Vagina (tissue), 2 donors: ENCODE measurements at regions not wholly inside any gene's neighbourhood (a gene's known extent, or its start where the extent isn't known, plus 50 kb on each side); places are given as distances from the start of the nearest gene placed in this dataset.

Source experiments
- DNase-seq, 2 donors: peaks; one replicate each; pipeline ENCODE4 v3.0.0-alpha.2; 2017; ENCODE audit errors: extremely low spot score in 2 of 2
- H3K27ac ChIP-seq: fragments of 200-600 bp; sonication (generic); one replicate; pipeline ENCODE4 v1.5.1; 2019
- H3K27me3 ChIP-seq: fragments of 200-600 bp; sonication (generic); one replicate; pipeline ENCODE4 v1.5.1; 2019
- H3K36me3 ChIP-seq, 2 donors: fragments of 200-600 bp; sonication (generic); one replicate each; pipeline ENCODE4 v1.5.1; 2017 to 2019
- H3K4me1 ChIP-seq: fragments of 200-600 bp; sonication (generic); one replicate; pipeline ENCODE4 v1.5.1; 2019
- H3K4me3 ChIP-seq, 2 donors: fragments of 200-600 bp; sonication (generic); 1 replicate in 1 of 2; 2 replicates in 1 of 2; pipeline ENCODE4 v1.5.1; 2016 to 2019
- H3K9me3 ChIP-seq: fragments of 200-600 bp; sonication (generic); one replicate; pipeline ENCODE4 v1.5.1; 2019
- CTCF ChIP-seq, 3 experiments: fragments of 450-650 bp in 2 of 3; fragments of 200-600 bp in 1 of 3; sonication (generic) in 1 of 3; IDR thresholded peaks; one replicate each; pipeline ENCODE4 v1.5.1; 2017 to 2019; ENCODE audit warnings: antibody characterized with exemption in 3 of 3, mild to moderate bottlenecking in 2 of 3, moderate library complexity in 2 of 3
- POLR2A ChIP-seq, 2 donors: fragments of 450-650 bp; IDR thresholded peaks; one replicate each; pipeline ENCODE4 v1.6.1; 2017; ENCODE audit warnings: antibody characterized with exemption in 2 of 2, mild to moderate bottlenecking in 2 of 2, moderate library complexity in 2 of 2
- POLR2AphosphoS5 ChIP-seq, 2 donors: sonication (generic); formaldehyde crosslinking; IDR thresholded peaks; one replicate each; pipeline ENCODE4 v1.9.0; 2017; ENCODE audit warnings: antibody characterized with exemption in 2 of 2, mild to moderate bottlenecking in 2 of 2, low read depth in 1 of 2; ENCODE audit not compliant: insufficient read depth in 1 of 2
- intact Hi-C: fragments of 100-400 bp; cut with DNase I; formaldehyde crosslinking; loops from one replicate; pipeline ENCODE4 v1.15.1; 2023

DNA sequence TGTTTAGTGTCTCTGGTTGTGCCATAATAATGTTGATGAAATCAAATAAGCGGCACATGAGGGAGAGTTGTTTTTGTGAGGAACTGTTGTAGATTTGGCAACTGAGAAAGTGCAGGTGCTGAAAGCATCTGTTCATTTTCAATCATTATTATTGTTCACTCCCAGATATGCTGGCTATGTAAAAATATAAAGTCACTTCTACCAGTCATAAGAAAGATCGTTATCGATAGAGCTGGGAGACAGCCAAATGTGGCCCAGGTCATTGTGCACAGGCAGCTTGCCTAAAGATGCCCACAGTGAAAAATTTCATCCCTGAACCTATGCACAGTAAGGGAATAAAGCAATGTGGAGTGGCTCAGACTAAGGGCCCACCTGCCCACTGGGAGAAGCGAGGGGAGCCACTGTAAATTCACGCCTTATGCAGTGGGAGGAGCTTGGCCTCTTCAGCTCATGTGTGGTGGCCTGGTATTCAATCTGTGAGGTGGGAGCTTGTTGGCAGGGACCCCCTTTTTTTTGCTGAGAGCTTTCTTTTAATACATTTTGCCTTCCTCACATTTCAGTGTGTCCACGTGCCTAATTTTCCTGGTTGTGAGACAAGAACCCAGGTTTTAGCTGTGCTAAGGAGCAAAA, 1490.8 kb upstream of the TMEM132C start:
- H3K9me3 ChIP-seq: no peaks in the 10 kb centered on the region
- no peaks in the 10 kb centered on the region for H3K27me3 ChIP-seq
- DNase-seq: no peak
- intact Hi-C loops: no loop called here
- H3K27ac ChIP-seq: no peak overlapping the region
- no peak overlapping the region for H3K4me3 ChIP-seq
- no peak for TF ChIP-seq POLR2A (IDR thresholded peaks at IDR 0.05)
- TF ChIP-seq POLR2AphosphoS5 (IDR thresholded peaks at IDR 0.05; ENCODE audit: insufficient read depth in 1 of 2, low read depth in 1 of 2): no peak
- TF ChIP-seq CTCF (IDR thresholded peaks at IDR 0.05): no peak
- no peaks in the 10 kb centered on the region for H3K4me1 ChIP-seq
- H3K36me3 ChIP-seq: no peaks in the 10 kb centered on the region

DNA sequence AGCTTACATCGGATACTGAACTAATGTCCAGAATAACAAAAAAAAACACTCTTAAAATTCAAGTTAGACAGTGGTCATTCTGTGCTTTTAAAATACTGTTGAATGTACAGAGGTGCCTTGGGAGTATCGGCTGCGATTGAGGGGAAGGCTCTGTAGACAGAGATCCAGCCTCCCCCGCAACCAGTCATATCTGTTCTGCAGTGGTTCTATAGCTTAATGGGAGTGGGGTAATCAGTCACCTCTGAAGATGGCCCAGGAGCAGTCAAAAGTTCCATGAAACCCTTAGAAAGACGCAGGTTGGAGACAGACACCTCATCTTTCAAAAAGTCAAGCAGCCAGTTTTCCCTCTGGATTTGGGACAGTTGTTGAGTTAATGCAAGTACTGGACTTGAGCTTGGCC, 1486.6 kb upstream of the TMEM132C start:
- Histone ChIP-seq H3K36me3 (no peaks in the 10 kb centered on the region), H3K9me3 (no peaks in the 10 kb centered on the region), H3K4me3 (no peak overlapping the region), H3K4me1 (no peaks in the 10 kb centered on the region), H3K27ac (no peak overlapping the region), H3K27me3 (no peaks in the 10 kb centered on the region)
- DNase-seq: no peak
- TF ChIP-seq POLR2AphosphoS5 (IDR thresholded peaks at IDR 0.05; ENCODE audit: insufficient read depth in 1 of 2, low read depth in 1 of 2): no peak
- no peak for TF ChIP-seq CTCF (IDR thresholded peaks at IDR 0.05)
- TF ChIP-seq POLR2A (IDR thresholded peaks at IDR 0.05): no peak
- intact Hi-C loops: no loop called here

GRCh38 chr12:126781593-126781992, 1485.4 kb upstream of the TMEM132C start:
- DNase-seq: no peak
- intact Hi-C loops: no loop called here
- TF ChIP-seq POLR2A (IDR thresholded peaks at IDR 0.05) (no peak), CTCF (IDR thresholded peaks at IDR 0.05) (no peak), POLR2AphosphoS5 (IDR thresholded peaks at IDR 0.05; ENCODE audit: insufficient read depth in 1 of 2, low read depth in 1 of 2) (no peak)

DNA sequence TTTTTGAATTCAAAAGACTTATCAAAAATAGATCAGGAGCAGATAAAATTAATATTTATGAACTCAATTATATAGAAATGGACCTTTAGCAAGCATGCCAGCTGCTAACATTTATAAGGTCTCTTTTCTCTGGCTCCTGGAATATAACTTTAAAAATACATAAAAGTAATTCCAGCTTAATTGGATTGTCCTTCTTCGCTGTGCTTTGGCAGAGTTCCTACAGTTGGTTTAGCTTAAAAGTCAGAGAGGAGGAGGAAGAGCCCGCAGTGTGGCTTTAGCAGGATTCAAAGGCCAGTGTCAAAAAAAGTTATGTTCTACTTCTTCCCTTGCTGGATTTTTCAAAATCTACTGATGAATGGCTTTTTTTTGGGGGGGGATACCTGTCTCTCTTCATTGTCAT, 1484.9 kb upstream of the TMEM132C start:
- Histone ChIP-seq H3K9me3 (no peaks in the 10 kb centered on the region), H3K36me3 (no peaks in the 10 kb centered on the region), H3K4me1 (no peaks in the 10 kb centered on the region), H3K27ac (no peak overlapping the region), H3K27me3 (no peaks in the 10 kb centered on the region), H3K4me3 (no peak overlapping the region)
- DNase-seq: no peak
- no peak for TF ChIP-seq POLR2A (IDR thresholded peaks at IDR 0.05)
- no peak for TF ChIP-seq POLR2AphosphoS5 (IDR thresholded peaks at IDR 0.05; ENCODE audit: insufficient read depth in 1 of 2, low read depth in 1 of 2)
- intact Hi-C loops: no loop called here

More at GRCh38 chr12:126781593-126781992, 1485.4 kb upstream of the TMEM132C start:
- H3K36me3 ChIP-seq: no peaks in the 10 kb centered on the region
- no peaks in the 10 kb centered on the region for H3K27me3 ChIP-seq
- no peak overlapping the region for H3K4me3 ChIP-seq
- H3K9me3 ChIP-seq: no peaks in the 10 kb centered on the region
- H3K27ac ChIP-seq: no peak overlapping the region
- H3K4me1 ChIP-seq: no peaks in the 10 kb centered on the region

- TF ChIP-seq CTCF (IDR thresholded peaks at IDR 0.05) (peak in 1 of 3 experiments; percentile 17), POLR2AphosphoS5 (IDR thresholded peaks at IDR 0.05; ENCODE audit: insufficient read depth in 1 of 2, low read depth in 1 of 2) (no peak)
- Histone ChIP-seq H3K4me3 (no peak overlapping the region), H3K27me3 (no peaks in the 10 kb centered on the region), H3K36me3 (no peaks in the 10 kb centered on the region), H3K4me1 (no peaks in the 10 kb centered on the region), H3K9me3 (no peaks in the 10 kb centered on the region), H3K27ac (no peak overlapping the region)
- intact Hi-C loops: no loop called here
- DNase-seq: no peak
These were observed 1482.5 kb upstream of the TMEM132C start for GRCh38 chr12:126784328-126784921.
